Gastroesophageal sphincter (tissue), 4 donors: ENCODE measurements at regions not wholly inside any gene's neighbourhood (a gene's known extent, or its start where the extent isn't known, plus 50 kb on each side); places are given as distances from the start of the nearest gene placed in this dataset.

Experiments
- ATAC-seq: fragments of 150-250 bp; one replicate; pipeline ENCODE4 v1.9.1; 2016; ENCODE audit warnings: mild to moderate bottlenecking, moderate library complexity
- H3K27ac ChIP-seq, 4 donors: fragments of 200-600 bp; sonication (generic) in 3 of 4; 1 replicate in 3 of 4; 2 replicates in 1 of 4; pipeline ENCODE4 v1.5.1; 2016 to 2019
- H3K27me3 ChIP-seq: fragments of 200-600 bp; sonication (generic); one replicate; pipeline ENCODE4 v1.5.1; 2019
- H3K36me3 ChIP-seq, 2 donors: fragments of 200-600 bp; sonication (generic); one replicate each; pipeline ENCODE4 v1.5.1; 2019; ENCODE audit warnings: control low read depth in 1 of 2
- H3K4me1 ChIP-seq, 3 donors: fragments of 200-600 bp; sonication (generic); 1 replicate in 2 of 3; 2 replicates in 1 of 3; pipeline ENCODE4 v1.5.1; 2016 to 2019; ENCODE audit warnings: control low read depth in 2 of 3
- H3K4me3 ChIP-seq, 2 donors: fragments of 200-600 bp; sonication (generic); one replicate each; pipeline ENCODE4 v1.5.1; 2019; ENCODE audit warnings: mild to moderate bottlenecking in 1 of 2, moderate library complexity in 1 of 2
- H3K9me3 ChIP-seq, 3 donors: fragments of 200-600 bp; sonication (generic); one replicate each; pipeline ENCODE4 v1.5.1; 2017 to 2019; ENCODE audit warnings: control low read depth in 2 of 3
- EP300 ChIP-seq: sonication (generic); formaldehyde crosslinking; IDR thresholded peaks from one replicate; pipeline ENCODE4 v1.6.1; 2017; ENCODE audit warnings: antibody characterized with exemption, mild to moderate bottlenecking
- POLR2A ChIP-seq, 2 donors: fragments of 450-650 bp; IDR thresholded peaks; one replicate each; pipeline ENCODE4 v1.6.1; 2017; ENCODE audit warnings: antibody characterized with exemption in 2 of 2, mild to moderate bottlenecking in 2 of 2, moderate library complexity in 1 of 2
- POLR2AphosphoS5 ChIP-seq: sonication (generic); formaldehyde crosslinking; IDR thresholded peaks from one replicate; pipeline ENCODE4 v1.6.1; 2017; ENCODE audit warnings: antibody characterized with exemption
- WGBS, 2 donors: methylation state at CpG; one replicate each; pipeline ENCODE4 v1.1.5; 2018; ENCODE audit warnings: low coverage in 1 of 2; 5-methylcytosine and 5-hydroxymethylcytosine counted together
- TF ChIP-seq, protein P1 (sequence below), 4 experiments: fragments of 200-600 bp in 2 of 4; fragments of 450-650 bp in 2 of 4; sonication (generic) in 1 of 4; IDR thresholded peaks; one replicate each; pipeline ENCODE4 v1.5.1; 2017 to 2019; ENCODE audit warnings: antibody characterized with exemption in 4 of 4, mild to moderate bottlenecking in 2 of 4, moderate library complexity in 2 of 4

DNA sequence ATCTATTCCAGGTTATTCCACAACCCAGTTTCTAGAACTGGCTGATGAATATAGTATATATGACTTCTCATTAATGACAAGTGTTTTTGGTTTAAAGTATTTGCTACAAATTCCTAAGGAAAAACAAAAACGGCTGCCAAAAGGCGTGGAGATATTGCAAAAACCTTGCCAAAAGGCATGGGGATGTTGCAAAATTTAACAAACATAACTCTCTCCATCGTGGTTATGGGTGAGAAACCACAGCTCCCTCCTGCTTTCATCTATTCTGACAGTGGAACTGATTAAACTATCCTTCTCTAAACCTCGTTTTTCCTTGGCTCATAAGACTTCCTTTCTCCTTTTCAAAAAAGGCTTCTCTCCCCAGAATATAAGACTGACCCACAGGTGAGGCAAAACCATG, 342.0 kb upstream of the PDZRN3 start:
- no peak for ATAC-seq
- no peak for TF ChIP-seq POLR2AphosphoS5
- TF ChIP-seq POLR2A (IDR thresholded peaks at IDR 0.05) = no peak
- no peak for TF ChIP-seq EP300
- TF ChIP-seq, protein P1, sequence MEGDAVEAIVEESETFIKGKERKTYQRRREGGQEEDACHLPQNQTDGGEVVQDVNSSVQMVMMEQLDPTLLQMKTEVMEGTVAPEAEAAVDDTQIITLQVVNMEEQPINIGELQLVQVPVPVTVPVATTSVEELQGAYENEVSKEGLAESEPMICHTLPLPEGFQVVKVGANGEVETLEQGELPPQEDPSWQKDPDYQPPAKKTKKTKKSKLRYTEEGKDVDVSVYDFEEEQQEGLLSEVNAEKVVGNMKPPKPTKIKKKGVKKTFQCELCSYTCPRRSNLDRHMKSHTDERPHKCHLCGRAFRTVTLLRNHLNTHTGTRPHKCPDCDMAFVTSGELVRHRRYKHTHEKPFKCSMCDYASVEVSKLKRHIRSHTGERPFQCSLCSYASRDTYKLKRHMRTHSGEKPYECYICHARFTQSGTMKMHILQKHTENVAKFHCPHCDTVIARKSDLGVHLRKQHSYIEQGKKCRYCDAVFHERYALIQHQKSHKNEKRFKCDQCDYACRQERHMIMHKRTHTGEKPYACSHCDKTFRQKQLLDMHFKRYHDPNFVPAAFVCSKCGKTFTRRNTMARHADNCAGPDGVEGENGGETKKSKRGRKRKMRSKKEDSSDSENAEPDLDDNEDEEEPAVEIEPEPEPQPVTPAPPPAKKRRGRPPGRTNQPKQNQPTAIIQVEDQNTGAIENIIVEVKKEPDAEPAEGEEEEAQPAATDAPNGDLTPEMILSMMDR (IDR thresholded peaks at IDR 0.05) = no peak
- 35 to 46% methylated on average over 4 of the region's 4 CpGs for WGBS, 2 donors

DNA sequence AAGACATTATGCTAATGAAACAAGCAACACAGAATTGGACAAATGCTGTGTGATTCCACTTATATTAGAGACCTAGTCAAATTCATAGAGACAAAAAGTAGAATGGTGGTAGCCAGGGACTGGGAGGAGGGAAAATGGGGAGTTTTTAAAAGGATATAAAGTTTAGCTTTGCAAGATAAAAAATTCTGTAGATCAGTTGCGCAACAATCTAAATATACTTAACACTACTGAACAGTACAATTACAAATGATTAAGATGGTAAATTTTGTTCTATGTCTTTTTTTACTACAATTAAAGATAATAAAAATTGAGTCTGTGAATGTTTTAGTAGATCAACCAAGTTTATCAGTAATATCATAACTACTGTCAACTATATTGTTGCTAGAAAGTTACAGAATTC, 340.1 kb upstream of the PDZRN3 start:
- ATAC-seq = no peak
- no peak for TF ChIP-seq POLR2A (IDR thresholded peaks at IDR 0.05)
- TF ChIP-seq, protein P1 (IDR thresholded peaks at IDR 0.05) = no peak
- TF ChIP-seq EP300 = no peak
- TF ChIP-seq POLR2AphosphoS5 = no peak
- H3K27me3 ChIP-seq = no peaks in the 10 kb centered on the region
- H3K9me3 ChIP-seq = no peaks in the 10 kb centered on the region
- no peak overlapping the region for H3K27ac ChIP-seq
- H3K4me1 ChIP-seq = no peaks in the 10 kb centered on the region
- H3K4me3 ChIP-seq = no peak overlapping the region
- H3K36me3 ChIP-seq = no peaks in the 10 kb centered on the region
- 80 to 100% methylated on average over 1 of the region's 1 CpG for WGBS, 2 donors

More for the DNA sequence above, 342.0 kb upstream of the PDZRN3 start:
- Histone ChIP-seq H3K27ac (no peak overlapping the region), H3K9me3 (no peaks in the 10 kb centered on the region), H3K4me1 (no peaks in the 10 kb centered on the region), H3K4me3 (no peak overlapping the region), H3K36me3 (no peaks in the 10 kb centered on the region), H3K27me3 (no peaks in the 10 kb centered on the region)

DNA sequence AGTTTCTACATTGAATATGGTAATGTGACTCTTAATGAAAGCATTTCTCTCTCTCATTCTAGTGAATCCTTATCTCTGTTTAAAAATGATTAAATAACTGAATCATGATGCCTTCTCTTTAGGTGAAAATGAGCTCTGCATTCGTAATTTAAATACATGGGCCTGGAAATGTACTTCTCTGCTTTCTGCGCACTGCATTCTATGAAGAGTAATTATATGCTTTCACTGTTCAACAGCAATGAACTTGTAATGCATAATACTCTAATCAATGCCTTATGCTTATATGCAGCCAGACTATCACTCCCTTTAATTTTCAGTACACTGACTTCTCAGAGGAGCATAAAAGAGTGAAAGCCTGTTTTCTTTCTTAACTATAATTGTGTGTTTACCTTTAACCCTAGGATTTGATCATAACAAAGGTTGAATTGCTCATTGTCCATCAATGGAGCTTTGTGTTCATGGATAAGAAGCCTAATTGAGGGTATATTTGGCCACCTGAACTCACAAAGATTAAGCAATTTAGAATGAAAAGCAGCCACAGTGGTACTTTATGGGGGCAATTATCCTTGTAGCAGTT, 330.8 kb upstream of the PDZRN3 start:
- Histone ChIP-seq H3K27me3 (no peaks in the 10 kb centered on the region), H3K36me3 (no peaks in the 10 kb centered on the region), H3K4me3 (no peak overlapping the region), H3K9me3 (peaks cover 0 to 8% (median 0%) of the 10 kb centered on the region in 3 donors), H3K27ac (no peak overlapping the region), H3K4me1 (no peaks in the 10 kb centered on the region)
- WGBS, 2 donors = 58 to 72% methylated on average over 2 of the region's 2 CpGs
- ATAC-seq = no peak
- no peak for TF ChIP-seq EP300
- no peak for TF ChIP-seq POLR2A (IDR thresholded peaks at IDR 0.05)
- TF ChIP-seq, protein P1 (IDR thresholded peaks at IDR 0.05) = no peak
- no peak for TF ChIP-seq POLR2AphosphoS5

DNA sequence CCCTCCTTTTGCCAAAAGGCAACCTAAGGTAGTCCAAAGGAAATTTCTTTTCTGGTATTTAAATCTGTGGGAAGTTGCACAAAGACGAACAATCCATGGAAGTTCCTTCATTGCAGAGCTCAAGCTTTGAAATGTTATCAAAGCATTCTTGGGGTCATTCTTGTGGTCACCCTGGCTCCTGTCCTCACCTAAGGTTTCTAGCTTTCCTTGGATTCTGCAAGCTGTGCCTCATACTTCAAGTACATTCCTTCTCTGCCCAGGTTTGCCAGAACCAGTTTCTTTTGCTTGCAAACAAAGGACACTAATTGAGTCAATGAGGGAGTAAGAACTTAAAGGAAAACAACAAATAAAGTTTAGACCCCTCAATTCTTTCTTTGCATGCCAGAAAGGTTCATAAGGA, 329.8 kb upstream of the PDZRN3 start:
- H3K4me1 ChIP-seq = no peaks in the 10 kb centered on the region
- no peak overlapping the region for H3K27ac ChIP-seq
- ATAC-seq = no peak
- no peak for TF ChIP-seq EP300
- no peak for TF ChIP-seq POLR2A (IDR thresholded peaks at IDR 0.05)
- no peak for TF ChIP-seq POLR2AphosphoS5
- TF ChIP-seq, protein P1 (IDR thresholded peaks at IDR 0.05) = no peak
- H3K9me3 ChIP-seq = peaks cover 0 to 8% (median 0%) of the 10 kb centered on the region in 3 donors
- WGBS, 2 donors = 100% methylated on average over 1 of the region's 1 CpG
- H3K27me3 ChIP-seq = no peaks in the 10 kb centered on the region
- no peaks in the 10 kb centered on the region for H3K36me3 ChIP-seq
- H3K4me3 ChIP-seq = no peak overlapping the region

DNA sequence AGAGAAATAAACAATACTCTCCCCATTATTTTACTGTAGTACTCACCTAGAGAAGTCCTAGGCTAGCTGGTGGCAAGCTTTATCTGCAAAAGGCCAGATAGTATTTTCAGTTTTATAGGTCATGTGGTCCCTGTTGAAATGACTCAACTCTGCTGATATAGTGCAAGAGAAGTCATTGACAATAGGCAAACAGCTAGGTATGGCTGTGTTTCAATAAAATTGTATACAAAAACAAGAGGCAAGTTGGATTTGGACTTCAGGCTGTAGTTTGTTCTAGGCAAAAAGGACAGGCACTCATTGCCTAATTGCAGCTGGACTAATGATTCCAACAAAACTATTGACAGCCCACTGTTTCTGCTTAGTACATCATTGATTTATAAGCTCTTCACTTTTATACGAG, 328.0 kb upstream of the PDZRN3 start:
- no peak overlapping the region for H3K4me3 ChIP-seq
- no peaks in the 10 kb centered on the region for H3K4me1 ChIP-seq
- H3K36me3 ChIP-seq = no peaks in the 10 kb centered on the region
- no peak for ATAC-seq
- no peaks in the 10 kb centered on the region for H3K27me3 ChIP-seq
- 64 to 75% methylated on average over 1 of the region's 1 CpG for WGBS, 2 donors
- peaks cover 0 to 3% (median 0%) of the 10 kb centered on the region in 3 donors for H3K9me3 ChIP-seq
- no peak overlapping the region for H3K27ac ChIP-seq
- TF ChIP-seq POLR2A (IDR thresholded peaks at IDR 0.05) (no peak), EP300 (no peak), POLR2AphosphoS5 (no peak)
- TF ChIP-seq, protein P1 (IDR thresholded peaks at IDR 0.05) = no peak
